WTC11 (cell line): ENCODE measurements at regions not wholly inside any gene's neighbourhood (a gene's known extent, or its start where the extent isn't known, plus 50 kb on each side); places are given as distances from the start of the nearest gene placed in this dataset.

Source experiments
- ATAC-seq: fragments of 200-7000 bp; cut with Tn5 transposase; 2 replicates; pipeline ENCODE4 v1.10.0; 2021; ENCODE audit warnings: mild to moderate bottlenecking, moderate library complexity
- CTCF ChIA-PET: fragments of 300-600 bp; sonication (Branson Sonifier 250); formaldehyde crosslinking; loops from one replicate; lab custom pipeline; 2021; ENCODE audit warnings: antibody characterized with exemption; lab: Charles Lee
- POLR2A ChIA-PET: fragments of 350-600 bp; sonication (Branson Sonifier 250); formaldehyde crosslinking; loops from one replicate; lab custom pipeline; 2021; ENCODE audit warnings: antibody characterized with exemption; lab: Charles Lee
- DNase-seq: peaks from one replicate; pipeline ENCODE4 v3.0.0; 2021; ENCODE audit warnings: low spot score
- H3K27ac Mint-ChIP-seq: 2 replicates; pipeline ENCODE4 v1.8.0; 2021; ENCODE audit warnings: mixed read lengths
- H3K27me3 Mint-ChIP-seq: 2 replicates; pipeline ENCODE4 v1.8.0; 2021; ENCODE audit warnings: low read depth, mild to moderate bottlenecking, moderate library complexity, mixed read lengths
- H3K36me3 Mint-ChIP-seq: 2 replicates; pipeline ENCODE4 v1.8.0; 2021; ENCODE audit warnings: mixed read lengths
- H3K4me1 Mint-ChIP-seq: 2 replicates; pipeline ENCODE4 v1.8.0; 2022; ENCODE audit warnings: mixed read lengths
- H3K4me3 Mint-ChIP-seq: 2 replicates; pipeline ENCODE4 v1.8.0; 2021; ENCODE audit warnings: mild to moderate bottlenecking, moderate library complexity, mixed read lengths
- H3K9me3 Mint-ChIP-seq: 2 replicates; pipeline ENCODE4 v1.8.0; 2021; ENCODE audit warnings: mixed read lengths
- ATF6 ChIP-seq: sonication (generic); formaldehyde crosslinking; IDR thresholded peaks from 2 replicates; pipeline ENCODE4 v1.8.1; 2023; ENCODE audit warnings: mild to moderate bottlenecking, missing genetic modification reagents
- FOXP4 ChIP-seq: sonication (generic); formaldehyde crosslinking; IDR thresholded peaks from 2 replicates; pipeline ENCODE4 v1.8.0; 2022; ENCODE audit warnings: mild to moderate bottlenecking, missing genetic modification reagents
- JUN ChIP-seq: sonication (generic); formaldehyde crosslinking; IDR thresholded peaks from 2 replicates; pipeline ENCODE4 v1.8.0; 2023; ENCODE audit warnings: mild to moderate bottlenecking, missing genetic modification reagents
- PRDM15 ChIP-seq: sonication (generic); formaldehyde crosslinking; IDR thresholded peaks from 2 replicates; pipeline ENCODE4 v1.8.0; 2022; ENCODE audit warnings: missing genetic modification reagents
- PRRX2 ChIP-seq: fragments of 250-450 bp; sonication (Bioruptor Pico); IDR thresholded peaks from 2 replicates; pipeline ENCODE4 v1.8.0; 2021; ENCODE audit warnings: mild to moderate bottlenecking
- RELA ChIP-seq: sonication (generic); formaldehyde crosslinking; IDR thresholded peaks from 2 replicates; pipeline ENCODE4 v1.8.1; 2022; ENCODE audit warnings: missing genetic modification reagents, mild to moderate bottlenecking, borderline replicate concordance
- SOX15 ChIP-seq: fragments of 250-450 bp; sonication (Bioruptor Pico); IDR thresholded peaks from 2 replicates; pipeline ENCODE4 v1.9.0; 2021; ENCODE audit warnings: mild to moderate bottlenecking
- TCF7 ChIP-seq: sonication (generic); formaldehyde crosslinking; IDR thresholded peaks from 2 replicates; pipeline ENCODE4 v1.8.0; 2022; ENCODE audit warnings: mild to moderate bottlenecking, low read depth, missing genetic modification reagents, moderate library complexity
- TF ChIP-seq, protein P1 (sequence below): sonication (generic); formaldehyde crosslinking; IDR thresholded peaks from 2 replicates; pipeline ENCODE4 v1.8.0; 2023; ENCODE audit warnings: missing genetic modification reagents
- TF ChIP-seq, protein P2 (sequence below): sonication (generic); formaldehyde crosslinking; IDR thresholded peaks from 2 replicates; pipeline ENCODE4 v1.8.0; 2023; ENCODE audit warnings: missing genetic modification reagents, mild to moderate bottlenecking, borderline replicate concordance
- TF ChIP-seq, protein P3 (sequence below): sonication (generic); formaldehyde crosslinking; IDR thresholded peaks from 2 replicates; pipeline ENCODE4 v1.8.1; 2022; ENCODE audit warnings: low read depth, missing genetic modification reagents, borderline replicate concordance

DNA sequence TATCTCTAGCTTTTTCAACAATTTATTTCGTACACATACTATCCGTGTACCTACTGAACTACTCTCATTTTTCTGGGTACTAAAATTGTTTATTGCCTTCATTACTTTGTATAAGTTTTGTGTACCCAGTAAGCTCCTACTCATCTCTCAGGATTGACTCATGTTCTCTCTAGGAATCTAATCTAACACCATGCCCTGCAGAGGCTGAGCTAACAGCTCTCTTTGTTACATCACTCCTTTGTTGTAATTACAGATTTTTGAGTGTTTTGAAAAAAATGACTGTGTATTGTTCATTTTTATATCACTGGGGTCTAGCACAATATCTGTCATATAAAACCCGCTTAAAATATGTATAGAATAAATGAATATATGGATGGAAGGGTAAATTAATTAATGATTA is 167.1 kb downstream of the ATP6V1G3 start:
- Mint-ChIP-seq H3K4me1 (no peaks in the 10 kb centered on the region), H3K4me3 (no peak overlapping the region), H3K27ac (no peak overlapping the region), H3K27me3 (no peaks in the 10 kb centered on the region), H3K36me3 (no peaks in the 10 kb centered on the region; the same call in 1 of the 2 replicates), H3K9me3 (peaks cover 31% of the 10 kb centered on the region)
- ChIA-PET POLR2A (no interaction called here), CTCF (no interaction called here)
- no peak for DNase-seq
- ATAC-seq = no peak
- TF ChIP-seq RELA (no peak), TCF7 (CRISPR knock-in tag) (no peak), SOX15 (CRISPR knock-in tag) (no peak), FOXP4 (CRISPR knock-in tag) (no peak), PRDM15 (CRISPR knock-in tag) (no peak), ATF6 (no peak), JUN (CRISPR knock-in tag) (no peak), PRRX2 (no peak)
- TF ChIP-seq, protein P1, sequence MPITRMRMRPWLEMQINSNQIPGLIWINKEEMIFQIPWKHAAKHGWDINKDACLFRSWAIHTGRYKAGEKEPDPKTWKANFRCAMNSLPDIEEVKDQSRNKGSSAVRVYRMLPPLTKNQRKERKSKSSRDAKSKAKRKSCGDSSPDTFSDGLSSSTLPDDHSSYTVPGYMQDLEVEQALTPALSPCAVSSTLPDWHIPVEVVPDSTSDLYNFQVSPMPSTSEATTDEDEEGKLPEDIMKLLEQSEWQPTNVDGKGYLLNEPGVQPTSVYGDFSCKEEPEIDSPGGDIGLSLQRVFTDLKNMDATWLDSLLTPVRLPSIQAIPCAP (CRISPR knock-in tag) = no peak
- TF ChIP-seq, protein P2, sequence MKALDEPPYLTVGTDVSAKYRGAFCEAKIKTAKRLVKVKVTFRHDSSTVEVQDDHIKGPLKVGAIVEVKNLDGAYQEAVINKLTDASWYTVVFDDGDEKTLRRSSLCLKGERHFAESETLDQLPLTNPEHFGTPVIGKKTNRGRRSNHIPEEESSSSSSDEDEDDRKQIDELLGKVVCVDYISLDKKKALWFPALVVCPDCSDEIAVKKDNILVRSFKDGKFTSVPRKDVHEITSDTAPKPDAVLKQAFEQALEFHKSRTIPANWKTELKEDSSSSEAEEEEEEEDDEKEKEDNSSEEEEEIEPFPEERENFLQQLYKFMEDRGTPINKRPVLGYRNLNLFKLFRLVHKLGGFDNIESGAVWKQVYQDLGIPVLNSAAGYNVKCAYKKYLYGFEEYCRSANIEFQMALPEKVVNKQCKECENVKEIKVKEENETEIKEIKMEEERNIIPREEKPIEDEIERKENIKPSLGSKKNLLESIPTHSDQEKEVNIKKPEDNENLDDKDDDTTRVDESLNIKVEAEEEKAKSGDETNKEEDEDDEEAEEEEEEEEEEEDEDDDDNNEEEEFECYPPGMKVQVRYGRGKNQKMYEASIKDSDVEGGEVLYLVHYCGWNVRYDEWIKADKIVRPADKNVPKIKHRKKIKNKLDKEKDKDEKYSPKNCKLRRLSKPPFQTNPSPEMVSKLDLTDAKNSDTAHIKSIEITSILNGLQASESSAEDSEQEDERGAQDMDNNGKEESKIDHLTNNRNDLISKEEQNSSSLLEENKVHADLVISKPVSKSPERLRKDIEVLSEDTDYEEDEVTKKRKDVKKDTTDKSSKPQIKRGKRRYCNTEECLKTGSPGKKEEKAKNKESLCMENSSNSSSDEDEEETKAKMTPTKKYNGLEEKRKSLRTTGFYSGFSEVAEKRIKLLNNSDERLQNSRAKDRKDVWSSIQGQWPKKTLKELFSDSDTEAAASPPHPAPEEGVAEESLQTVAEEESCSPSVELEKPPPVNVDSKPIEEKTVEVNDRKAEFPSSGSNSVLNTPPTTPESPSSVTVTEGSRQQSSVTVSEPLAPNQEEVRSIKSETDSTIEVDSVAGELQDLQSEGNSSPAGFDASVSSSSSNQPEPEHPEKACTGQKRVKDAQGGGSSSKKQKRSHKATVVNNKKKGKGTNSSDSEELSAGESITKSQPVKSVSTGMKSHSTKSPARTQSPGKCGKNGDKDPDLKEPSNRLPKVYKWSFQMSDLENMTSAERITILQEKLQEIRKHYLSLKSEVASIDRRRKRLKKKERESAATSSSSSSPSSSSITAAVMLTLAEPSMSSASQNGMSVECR = no peak
- TF ChIP-seq, protein P3, sequence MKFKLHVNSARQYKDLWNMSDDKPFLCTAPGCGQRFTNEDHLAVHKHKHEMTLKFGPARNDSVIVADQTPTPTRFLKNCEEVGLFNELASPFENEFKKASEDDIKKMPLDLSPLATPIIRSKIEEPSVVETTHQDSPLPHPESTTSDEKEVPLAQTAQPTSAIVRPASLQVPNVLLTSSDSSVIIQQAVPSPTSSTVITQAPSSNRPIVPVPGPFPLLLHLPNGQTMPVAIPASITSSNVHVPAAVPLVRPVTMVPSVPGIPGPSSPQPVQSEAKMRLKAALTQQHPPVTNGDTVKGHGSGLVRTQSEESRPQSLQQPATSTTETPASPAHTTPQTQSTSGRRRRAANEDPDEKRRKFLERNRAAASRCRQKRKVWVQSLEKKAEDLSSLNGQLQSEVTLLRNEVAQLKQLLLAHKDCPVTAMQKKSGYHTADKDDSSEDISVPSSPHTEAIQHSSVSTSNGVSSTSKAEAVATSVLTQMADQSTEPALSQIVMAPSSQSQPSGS (CRISPR knock-in tag) = no peak
